Keratinocyte (primary cell): ENCODE measurements at regions not wholly inside any gene's neighbourhood (a gene's known extent, or its start where the extent isn't known, plus 50 kb on each side); places are given as distances from the start of the nearest gene placed in this dataset.

Source experiments
- DNase-seq: peaks from one replicate; pipeline ENCODE4 v3.0.0-alpha.2; 2011; ENCODE audit warnings: low read depth, missing footprints, low spot score
- FAIRE-seq: peaks from 2 replicates; lab custom pipeline; 2011; peaks lifted over from hg19 to GRCh38; lab: Jason Lieb, UNC
- H2AFZ ChIP-seq: 2 replicates; pipeline ENCODE4 v1.6.0; 2012; ENCODE audit warnings: low read length, control low read depth, inconsistent platforms; ENCODE audit not compliant: control insufficient read depth
- H3K27ac ChIP-seq: 2 replicates; pipeline ENCODE4 v1.5.1; 2011; ENCODE audit warnings: low read length; ENCODE audit not compliant: control insufficient read depth, insufficient read depth
- H3K27me3 ChIP-seq: 3 replicates; pipeline ENCODE4 v1.6.0; 2011; ENCODE audit warnings: low read length; ENCODE audit not compliant: control insufficient read depth, insufficient read depth; ENCODE audit errors: extremely low read depth
- H3K36me3 ChIP-seq, 2 experiments: 2 replicates in 1 of 2; 3 replicates in 1 of 2; pipeline ENCODE4 v1.5.1; 2011; ENCODE audit warnings: low read length in 2 of 2, mild to moderate bottlenecking in 1 of 2; ENCODE audit not compliant: control insufficient read depth in 2 of 2, insufficient read depth in 2 of 2; ENCODE audit errors: extremely low read depth in 1 of 2
- H3K4me1 ChIP-seq: 3 replicates; pipeline ENCODE4 v1.5.1; 2011; ENCODE audit warnings: low read length; ENCODE audit not compliant: control insufficient read depth, insufficient read depth; ENCODE audit errors: extremely low read depth
- H3K4me2 ChIP-seq: 3 replicates; pipeline ENCODE4 v1.6.0; 2011; ENCODE audit warnings: low read depth, low read length; ENCODE audit not compliant: control insufficient read depth, insufficient read depth; ENCODE audit errors: extremely low read depth
- H3K4me3 ChIP-seq, 3 experiments: fragments of 200-600 bp in 1 of 3; sonication (generic) in 1 of 3; 2 replicates in 2 of 3; 3 replicates in 1 of 3; pipeline ENCODE4 v1.5.1; 2011 to 2016; ENCODE audit warnings: low read length in 3 of 3, mild to moderate bottlenecking in 3 of 3, control low read depth in 2 of 3, inconsistent platforms in 1 of 3, low read depth in 1 of 3, mixed read lengths in 1 of 3, mixed run types in 1 of 3, moderate library complexity in 1 of 3; ENCODE audit not compliant: control insufficient read depth in 2 of 3, insufficient read depth in 2 of 3; ENCODE audit errors: extremely low read depth in 1 of 3
- H3K79me2 ChIP-seq: 2 replicates; pipeline ENCODE4 v1.6.0; 2012; ENCODE audit warnings: low read length; ENCODE audit not compliant: control insufficient read depth, insufficient read depth
- H3K9ac ChIP-seq: 3 replicates; pipeline ENCODE4 v1.6.0; 2011; ENCODE audit warnings: low read length; ENCODE audit not compliant: control insufficient read depth, insufficient read depth; ENCODE audit errors: extremely low read depth
- H3K9me1 ChIP-seq: 3 replicates; pipeline ENCODE4 v1.6.0; 2011; ENCODE audit warnings: low read length; ENCODE audit not compliant: control insufficient read depth, insufficient read depth; ENCODE audit errors: extremely low read depth
- H3K9me3 ChIP-seq: 2 replicates; pipeline ENCODE4 v1.5.1; 2012; ENCODE audit warnings: low read depth, low read length; ENCODE audit not compliant: control insufficient read depth
- H4K20me1 ChIP-seq: 3 replicates; pipeline ENCODE4 v1.6.0; 2011; ENCODE audit warnings: low read length; ENCODE audit not compliant: control insufficient read depth, insufficient read depth; ENCODE audit errors: extremely low read depth
- EZH2 ChIP-seq: IDR thresholded peaks from one replicate; pipeline ENCODE4 v1.6.1; 2012; ENCODE audit warnings: inconsistent platforms, mild to moderate bottlenecking, low read length, moderate library complexity
- dilution Hi-C: fragments of 300-500 bp; cut with MboI; formaldehyde crosslinking; loops from one replicate; pipeline ENCODE4 v1.7.0; 2020; ENCODE audit warnings: low sequenced_read_pairs; ENCODE audit not compliant: extremely low pct_ligation_motif_present
- TF ChIP-seq, protein P1 (sequence below), 3 experiments: IDR thresholded peaks in 1 of 3; conservative IDR thresholded peaks in 1 of 3; optimal IDR thresholded peaks in 1 of 3; 2 replicates in 2 of 3; 3 replicates in 1 of 3; pipeline versions ENCODE3 to v1.5.1; 2011; ENCODE audit warnings: low read length in 3 of 3, mild to moderate bottlenecking in 3 of 3, moderate library complexity in 2 of 3, control low read depth in 1 of 3, inconsistent platforms in 1 of 3; ENCODE audit not compliant: insufficient read depth in 2 of 3; ENCODE audit errors: extremely low read depth in 1 of 3

DNA sequence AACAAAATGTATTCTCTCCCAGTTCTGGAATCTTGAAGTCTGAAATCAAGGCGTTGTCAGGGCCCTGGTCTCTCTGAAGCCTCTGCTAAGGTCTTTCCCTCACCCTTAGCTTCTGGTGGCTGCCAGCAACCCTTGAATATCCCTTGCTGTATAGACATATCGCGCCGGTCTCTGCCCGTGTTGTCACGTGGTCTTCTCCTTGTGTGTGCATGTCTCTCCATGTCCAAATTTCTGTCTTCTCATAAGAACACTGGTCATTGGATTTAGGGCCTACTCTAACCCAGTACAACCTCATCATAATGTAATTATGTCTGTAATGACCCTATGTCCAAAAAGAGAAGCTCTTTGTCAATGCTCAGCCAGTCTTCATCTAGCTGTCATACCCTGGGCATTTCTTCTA, 85.7 kb upstream of the ETS2 start:
- H4K20me1 ChIP-seq: no peaks in the 10 kb centered on the region
- H3K4me1 ChIP-seq: no peaks in the 10 kb centered on the region
- no peak overlapping the region for H3K27ac ChIP-seq
- H3K9ac ChIP-seq: no peak overlapping the region
- FAIRE-seq (no peak), DNase-seq (no peak)
- H3K9me1 ChIP-seq: no peaks in the 10 kb centered on the region
- no peaks in the 10 kb centered on the region for H3K79me2 ChIP-seq
- no peak overlapping the region for H3K4me2 ChIP-seq
- no peak overlapping the region for H3K4me3 ChIP-seq
- TF ChIP-seq EZH2: no peak
- TF ChIP-seq, protein P1, sequence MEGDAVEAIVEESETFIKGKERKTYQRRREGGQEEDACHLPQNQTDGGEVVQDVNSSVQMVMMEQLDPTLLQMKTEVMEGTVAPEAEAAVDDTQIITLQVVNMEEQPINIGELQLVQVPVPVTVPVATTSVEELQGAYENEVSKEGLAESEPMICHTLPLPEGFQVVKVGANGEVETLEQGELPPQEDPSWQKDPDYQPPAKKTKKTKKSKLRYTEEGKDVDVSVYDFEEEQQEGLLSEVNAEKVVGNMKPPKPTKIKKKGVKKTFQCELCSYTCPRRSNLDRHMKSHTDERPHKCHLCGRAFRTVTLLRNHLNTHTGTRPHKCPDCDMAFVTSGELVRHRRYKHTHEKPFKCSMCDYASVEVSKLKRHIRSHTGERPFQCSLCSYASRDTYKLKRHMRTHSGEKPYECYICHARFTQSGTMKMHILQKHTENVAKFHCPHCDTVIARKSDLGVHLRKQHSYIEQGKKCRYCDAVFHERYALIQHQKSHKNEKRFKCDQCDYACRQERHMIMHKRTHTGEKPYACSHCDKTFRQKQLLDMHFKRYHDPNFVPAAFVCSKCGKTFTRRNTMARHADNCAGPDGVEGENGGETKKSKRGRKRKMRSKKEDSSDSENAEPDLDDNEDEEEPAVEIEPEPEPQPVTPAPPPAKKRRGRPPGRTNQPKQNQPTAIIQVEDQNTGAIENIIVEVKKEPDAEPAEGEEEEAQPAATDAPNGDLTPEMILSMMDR (optimal IDR thresholded peaks at IDR 0.05 in 1 of 3, IDR thresholded peaks at IDR 0.05 in 1 of 3, conservative IDR thresholded peaks at IDR 0.05 in 1 of 3; ENCODE audit: extremely low read depth in 1 of 3, insufficient read depth in 2 of 3, low read length in 3 of 3): no peak
- H3K9me3 ChIP-seq: peaks cover 2% of the 10 kb centered on the region
- dilution Hi-C loops: no loop called here
- H3K36me3 ChIP-seq: no peaks in the 10 kb centered on the region
- H3K27me3 ChIP-seq: no peaks in the 10 kb centered on the region
- no peak overlapping the region for H2AFZ ChIP-seq

DNA sequence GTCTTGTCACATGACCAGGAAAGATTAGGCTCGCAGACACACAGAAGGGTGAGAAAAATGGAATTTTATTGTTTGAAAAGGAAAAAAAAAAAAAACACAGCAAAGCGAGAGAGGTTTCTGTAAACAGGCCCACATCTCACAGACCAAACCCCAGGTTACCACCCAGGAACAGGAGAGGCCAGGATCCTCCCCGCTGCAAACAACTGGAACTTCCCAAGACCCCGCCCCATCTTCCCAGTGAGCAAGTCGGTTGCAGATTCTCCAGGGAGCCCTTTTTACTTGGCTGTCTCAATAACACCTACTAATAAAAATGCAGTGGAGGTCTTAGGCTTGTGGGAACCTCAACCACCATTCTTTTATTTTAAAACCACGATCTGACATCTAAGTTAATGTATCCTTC, 84.7 kb upstream of the ETS2 start:
- dilution Hi-C loops: no loop called here
- Histone ChIP-seq H3K9me3 (peaks cover 4% of the 10 kb centered on the region), H3K9me1 (no peaks in the 10 kb centered on the region), H3K27ac (no peak overlapping the region), H3K27me3 (no peaks in the 10 kb centered on the region), H3K4me2 (no peak overlapping the region), H3K36me3 (no peaks in the 10 kb centered on the region), H3K79me2 (no peaks in the 10 kb centered on the region), H4K20me1 (no peaks in the 10 kb centered on the region), H2AFZ (no peak overlapping the region), H3K4me3 (no peak overlapping the region), H3K4me1 (peaks cover 3% of the 10 kb centered on the region), H3K9ac (no peak overlapping the region)
- DNase-seq (no peak), FAIRE-seq (no peak)
- TF ChIP-seq, protein P1 (optimal IDR thresholded peaks at IDR 0.05 in 1 of 3, IDR thresholded peaks at IDR 0.05 in 1 of 3, conservative IDR thresholded peaks at IDR 0.05 in 1 of 3; ENCODE audit: extremely low read depth in 1 of 3, insufficient read depth in 2 of 3, low read length in 3 of 3): no peak
- no peak for TF ChIP-seq EZH2
